Thyroid gland (tissue), 4 donors: ENCODE measurements at regions not wholly inside any gene's neighbourhood (a gene's known extent, or its start where the extent isn't known, plus 50 kb on each side); places are given as distances from the start of the nearest gene placed in this dataset.

Source experiments
- DNase-seq, 2 donors: peaks; one replicate each; pipeline ENCODE4 v3.0.0-alpha.2; 2019
- H3K27ac ChIP-seq, 3 donors: fragments of 200-600 bp; sonication (generic); 1 replicate in 2 of 3; 2 replicates in 1 of 3; pipeline ENCODE4 v1.5.1; 2016 to 2019; ENCODE audit warnings: mild to moderate bottlenecking in 1 of 3, moderate library complexity in 1 of 3
- H3K27me3 ChIP-seq: fragments of 200-600 bp; sonication (generic); one replicate; pipeline ENCODE4 v1.5.1; 2019
- H3K36me3 ChIP-seq, 2 donors: fragments of 200-600 bp; sonication (generic); one replicate each; pipeline ENCODE4 v1.5.1; 2016 to 2019
- H3K4me1 ChIP-seq, 2 donors: fragments of 200-600 bp; sonication (generic); one replicate each; pipeline ENCODE4 v1.5.1; 2017 to 2019
- H3K4me3 ChIP-seq, 3 donors: fragments of 200-600 bp; sonication (generic); replicated peaks in 1 of 3; 1 replicate in 2 of 3; 2 replicates in 1 of 3; pipeline ENCODE4 v1.5.1; 2016; ENCODE audit warnings: mild to moderate bottlenecking in 1 of 3
- H3K9me3 ChIP-seq: fragments of 200-600 bp; sonication (generic); one replicate; pipeline ENCODE4 v1.5.1; 2017
- CTCF ChIP-seq, 6 experiments: fragments of 200-600 bp in 3 of 6; fragments of 450-650 bp in 3 of 6; sonication (generic) in 3 of 6; IDR thresholded peaks; one replicate each; pipeline ENCODE4 v1.5.1; 2016 to 2019; ENCODE audit warnings: antibody characterized with exemption in 6 of 6, mild to moderate bottlenecking in 2 of 6, inconsistent platforms in 1 of 6, moderate library complexity in 1 of 6
- POLR2A ChIP-seq, 2 donors: fragments of 450-650 bp; IDR thresholded peaks; one replicate each; pipeline ENCODE4 v1.6.1; 2017; ENCODE audit warnings: antibody characterized with exemption in 2 of 2, mild to moderate bottlenecking in 2 of 2, moderate library complexity in 1 of 2
- WGBS, 2 donors: methylation state at CpG; one replicate each; pipeline ENCODE4 v1.1.5; 2017; 5-methylcytosine and 5-hydroxymethylcytosine counted together
- intact Hi-C: fragments of 100-400 bp; cut with DNase I; formaldehyde crosslinking; loops from one replicate; pipeline ENCODE4 v1.15.1; 2023

GRCh38 chr13:50244355-50244712 is 229.1 kb downstream of the KCNRG start:
- intact Hi-C loops = no loop called here
- Histone ChIP-seq H3K4me3 (no peak overlapping the region), H3K36me3 (no peaks in the 10 kb centered on the region), H3K27me3 (no peaks in the 10 kb centered on the region), H3K4me1 (peaks cover 15 to 29% of the 10 kb centered on the region in 2 donors), H3K9me3 (no peaks in the 10 kb centered on the region), H3K27ac (no peak overlapping the region)
- no peak for DNase-seq
- TF ChIP-seq POLR2A (IDR thresholded peaks at IDR 0.05) = no peak
- no peak for TF ChIP-seq CTCF (IDR thresholded peaks at IDR 0.05)
- WGBS, 2 donors = 71 to 80% methylated on average over 6 of the region's 6 CpGs

DNA sequence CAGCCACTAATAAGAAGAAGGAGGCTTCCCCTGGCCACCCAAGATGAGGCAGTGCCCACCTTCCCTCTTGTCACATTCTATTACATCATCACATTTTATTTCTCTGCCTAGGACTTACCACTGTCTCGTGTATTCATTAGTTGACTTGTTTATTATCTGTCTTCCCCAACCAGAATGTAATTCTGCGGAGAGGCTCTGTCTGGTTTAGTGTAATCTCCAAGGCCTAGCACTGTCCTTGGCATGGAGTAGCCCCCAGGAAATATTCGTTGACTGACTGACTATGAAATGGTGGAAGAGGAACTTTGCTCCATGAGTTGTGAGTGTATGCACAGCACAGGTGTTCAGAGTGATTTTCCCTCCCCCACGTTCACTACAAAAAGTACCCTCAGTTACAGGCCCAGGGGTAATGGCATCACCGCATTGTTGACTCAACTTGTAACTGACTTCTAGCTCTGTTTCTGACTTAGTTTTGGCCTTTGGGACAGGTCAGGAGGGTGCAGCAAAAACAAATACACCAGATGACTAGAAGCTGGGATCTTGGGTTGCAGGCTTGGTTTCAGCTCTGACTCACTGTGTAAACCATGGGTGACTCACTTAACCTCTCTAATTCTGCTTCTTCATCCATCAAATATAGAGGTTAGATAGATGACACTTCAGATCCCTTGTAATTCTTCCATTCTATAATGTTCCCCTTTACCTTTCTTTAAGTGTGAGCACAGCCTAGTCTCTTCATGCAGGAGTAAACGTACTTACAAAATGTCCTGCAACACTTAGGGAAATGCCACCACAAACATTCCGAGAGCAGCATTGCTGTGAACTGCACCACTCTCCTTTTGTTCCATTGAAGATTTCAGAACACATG is 229.7 kb downstream of the KCNRG start:
- Histone ChIP-seq H3K27ac (peak overlapping the region in 1 of 3 donors; percentile 27), H3K27me3 (no peaks in the 10 kb centered on the region), H3K4me3 (no peak overlapping the region), H3K36me3 (no peaks in the 10 kb centered on the region), H3K4me1 (peaks cover 19 to 35% of the 10 kb centered on the region in 2 donors), H3K9me3 (no peaks in the 10 kb centered on the region)
- no peak for TF ChIP-seq POLR2A (IDR thresholded peaks at IDR 0.05)
- TF ChIP-seq CTCF (IDR thresholded peaks at IDR 0.05) = no peak
- DNase-seq = peak in 1 of 2 donors; percentile 15
- intact Hi-C loops = no loop called here
- 82 to 87% methylated on average over 7 of the region's 7 CpGs for WGBS, 2 donors

- TF ChIP-seq CTCF (IDR thresholded peaks at IDR 0.05) (no peak), POLR2A (IDR thresholded peaks at IDR 0.05) (no peak)
- peaks cover 19 to 40% of the 10 kb centered on the region in 2 donors for H3K4me1 ChIP-seq
- no peaks in the 10 kb centered on the region for H3K9me3 ChIP-seq
- no peak overlapping the region for H3K4me3 ChIP-seq
- no peaks in the 10 kb centered on the region for H3K27me3 ChIP-seq
- intact Hi-C loops = no loop called here
- no peaks in the 10 kb centered on the region for H3K36me3 ChIP-seq
- 100% methylated on average over 1 of the region's 1 CpG for WGBS, 2 donors
- DNase-seq = no peak
- no peak overlapping the region for H3K27ac ChIP-seq
Observed at GRCh38 chr13:50247223-50247622, 232.0 kb downstream of the KCNRG start.

DNA sequence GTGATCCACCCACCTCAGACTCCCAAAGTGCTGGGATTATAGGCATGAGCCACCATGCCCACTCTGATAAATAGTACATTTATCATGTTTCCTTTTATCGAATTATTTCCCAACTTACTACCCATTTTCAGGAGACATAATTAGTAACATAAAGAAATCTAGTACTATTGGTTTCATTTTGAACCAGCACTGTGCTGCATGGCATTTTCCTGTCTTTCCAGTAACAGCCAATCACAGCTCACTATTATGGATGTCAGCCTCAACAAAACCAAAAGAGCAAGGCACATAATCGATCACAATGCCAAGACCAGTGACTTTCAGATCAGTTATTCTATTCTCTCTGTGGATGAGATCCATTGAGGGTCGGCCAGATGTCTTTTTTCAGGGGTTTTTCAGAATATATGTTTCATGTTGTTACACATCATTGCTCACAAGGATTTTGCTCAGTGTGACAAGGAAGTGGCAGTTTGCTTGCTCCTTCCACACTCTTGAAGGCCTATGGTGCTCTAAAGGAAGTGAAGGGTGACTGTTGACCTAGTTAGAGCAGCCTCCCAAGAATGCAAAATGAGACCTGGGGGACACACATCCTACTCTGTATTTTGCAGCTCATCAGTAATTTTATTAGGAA is 233.4 kb downstream of the KCNRG start:
- Histone ChIP-seq H3K9me3 (no peaks in the 10 kb centered on the region), H3K36me3 (no peaks in the 10 kb centered on the region), H3K27me3 (no peaks in the 10 kb centered on the region), H3K4me1 (peaks cover 19 to 33% of the 10 kb centered on the region in 2 donors), H3K27ac (peak overlapping the region in 2 of 3 donors; percentile 64 to 72), H3K4me3 (no peak overlapping the region)
- DNase-seq = peak; percentile 49 to 54
- WGBS, 2 donors = 49 to 57% methylated on average over 3 of the region's 3 CpGs
- no peak for TF ChIP-seq POLR2A (IDR thresholded peaks at IDR 0.05)
- no peak for TF ChIP-seq CTCF (IDR thresholded peaks at IDR 0.05)
- intact Hi-C loops = no loop called here

DNA sequence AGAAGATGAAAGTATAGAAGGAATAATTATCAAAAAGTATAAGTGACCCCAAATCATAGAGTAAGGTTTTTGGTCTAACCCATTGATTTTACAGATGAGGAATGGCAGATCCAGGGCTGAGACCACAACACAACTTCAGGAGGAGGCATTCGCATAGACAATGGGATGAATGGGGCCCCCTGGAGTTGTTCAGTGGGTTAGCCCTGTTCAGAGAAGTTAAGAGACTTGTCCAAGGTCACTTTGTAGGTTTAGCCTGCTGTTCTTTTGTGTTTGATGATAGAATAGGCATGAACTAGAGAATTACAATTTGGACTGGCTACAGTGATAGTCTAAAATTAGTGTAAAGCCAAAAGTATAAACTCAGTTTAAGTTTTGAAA is 233.9 kb downstream of the KCNRG start:
- no peaks in the 10 kb centered on the region for H3K27me3 ChIP-seq
- H3K9me3 ChIP-seq = no peaks in the 10 kb centered on the region
- H3K27ac ChIP-seq = peak overlapping the region in 2 of 3 donors; percentile 64 to 72
- H3K4me1 ChIP-seq = peaks cover 17 to 28% of the 10 kb centered on the region in 2 donors
- no peak for TF ChIP-seq CTCF (IDR thresholded peaks at IDR 0.05)
- no peak for TF ChIP-seq POLR2A (IDR thresholded peaks at IDR 0.05)
- intact Hi-C loops = no loop called here
- DNase-seq = no peak
- no peaks in the 10 kb centered on the region for H3K36me3 ChIP-seq
- WGBS, 2 donors = 87 to 93% methylated on average over 1 of the region's 1 CpG
- H3K4me3 ChIP-seq = no peak overlapping the region
